Endothelial cell (in vitro differentiated cells): ENCODE measurements at regions not wholly inside any gene's neighbourhood (a gene's known extent, or its start where the extent isn't known, plus 50 kb on each side); places are given as distances from the start of the nearest gene placed in this dataset.

ENCODE experiments used
- DNase-seq: peaks from one replicate; pipeline ENCODE4 v3.0.0; 2021; ENCODE audit warnings: low spot score
- H3K27ac Mint-ChIP-seq: one replicate; pipeline ENCODE4 v1.8.0; 2021; ENCODE audit warnings: mixed read lengths, inconsistent platforms; ENCODE audit not compliant: unreplicated experiment
- H3K27me3 Mint-ChIP-seq: one replicate; pipeline ENCODE4 v1.8.0; 2021; ENCODE audit warnings: mild to moderate bottlenecking, moderate library complexity, mixed read lengths, inconsistent platforms; ENCODE audit not compliant: unreplicated experiment
- H3K36me3 Mint-ChIP-seq: one replicate; pipeline ENCODE4 v1.8.0; 2021; ENCODE audit warnings: mild to moderate bottlenecking, low read depth, mixed read lengths, inconsistent platforms; ENCODE audit not compliant: unreplicated experiment
- H3K4me1 Mint-ChIP-seq: one replicate; pipeline ENCODE4 v1.8.0; 2021; ENCODE audit warnings: mild to moderate bottlenecking, mixed read lengths, inconsistent platforms; ENCODE audit not compliant: unreplicated experiment
- H3K4me3 Mint-ChIP-seq: one replicate; pipeline ENCODE4 v1.8.0; 2021; ENCODE audit warnings: mild to moderate bottlenecking, mixed read lengths, inconsistent platforms; ENCODE audit not compliant: unreplicated experiment
- H3K9me3 Mint-ChIP-seq: one replicate; pipeline ENCODE4 v1.8.0; 2021; ENCODE audit warnings: mixed read lengths, inconsistent platforms; ENCODE audit not compliant: unreplicated experiment
- TF ChIP-seq, protein P1 (sequence below): fragments of 200-600 bp; sonication (generic); IDR thresholded peaks from one replicate; pipeline ENCODE4 v1.5.0; 2021; ENCODE audit warnings: antibody characterized with exemption; ENCODE audit not compliant: unreplicated experiment

DNA sequence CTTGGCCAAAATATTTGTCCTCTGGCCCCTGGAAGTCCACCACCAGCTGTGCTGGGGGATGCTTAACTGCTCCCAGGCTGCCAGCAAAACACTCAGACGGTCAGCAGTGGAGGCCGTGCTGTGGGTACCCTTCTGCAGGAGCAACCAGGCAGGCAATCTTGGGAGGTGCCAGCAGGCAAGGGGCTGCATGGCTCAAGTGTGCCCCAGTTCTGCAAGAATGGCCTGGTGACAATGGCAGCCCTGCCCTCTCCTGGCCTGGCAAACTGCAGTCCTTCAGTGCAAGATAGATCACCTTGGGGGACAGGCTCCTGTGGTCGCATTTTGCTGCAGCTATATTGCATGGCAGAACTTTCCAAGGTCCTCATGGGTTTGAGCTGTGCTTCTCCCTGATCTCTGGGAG is 728.3 kb downstream of the TMTC2 start:
- no peaks in the 10 kb centered on the region for H3K4me1 Mint-ChIP-seq
- TF ChIP-seq, protein P1, sequence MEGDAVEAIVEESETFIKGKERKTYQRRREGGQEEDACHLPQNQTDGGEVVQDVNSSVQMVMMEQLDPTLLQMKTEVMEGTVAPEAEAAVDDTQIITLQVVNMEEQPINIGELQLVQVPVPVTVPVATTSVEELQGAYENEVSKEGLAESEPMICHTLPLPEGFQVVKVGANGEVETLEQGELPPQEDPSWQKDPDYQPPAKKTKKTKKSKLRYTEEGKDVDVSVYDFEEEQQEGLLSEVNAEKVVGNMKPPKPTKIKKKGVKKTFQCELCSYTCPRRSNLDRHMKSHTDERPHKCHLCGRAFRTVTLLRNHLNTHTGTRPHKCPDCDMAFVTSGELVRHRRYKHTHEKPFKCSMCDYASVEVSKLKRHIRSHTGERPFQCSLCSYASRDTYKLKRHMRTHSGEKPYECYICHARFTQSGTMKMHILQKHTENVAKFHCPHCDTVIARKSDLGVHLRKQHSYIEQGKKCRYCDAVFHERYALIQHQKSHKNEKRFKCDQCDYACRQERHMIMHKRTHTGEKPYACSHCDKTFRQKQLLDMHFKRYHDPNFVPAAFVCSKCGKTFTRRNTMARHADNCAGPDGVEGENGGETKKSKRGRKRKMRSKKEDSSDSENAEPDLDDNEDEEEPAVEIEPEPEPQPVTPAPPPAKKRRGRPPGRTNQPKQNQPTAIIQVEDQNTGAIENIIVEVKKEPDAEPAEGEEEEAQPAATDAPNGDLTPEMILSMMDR, result no peak
- no peak overlapping the region for H3K4me3 Mint-ChIP-seq
- no peak overlapping the region for H3K27ac Mint-ChIP-seq
- no peaks in the 10 kb centered on the region for H3K36me3 Mint-ChIP-seq
- no peaks in the 10 kb centered on the region for H3K9me3 Mint-ChIP-seq
- no peak for DNase-seq
- no peaks in the 10 kb centered on the region for H3K27me3 Mint-ChIP-seq

DNA sequence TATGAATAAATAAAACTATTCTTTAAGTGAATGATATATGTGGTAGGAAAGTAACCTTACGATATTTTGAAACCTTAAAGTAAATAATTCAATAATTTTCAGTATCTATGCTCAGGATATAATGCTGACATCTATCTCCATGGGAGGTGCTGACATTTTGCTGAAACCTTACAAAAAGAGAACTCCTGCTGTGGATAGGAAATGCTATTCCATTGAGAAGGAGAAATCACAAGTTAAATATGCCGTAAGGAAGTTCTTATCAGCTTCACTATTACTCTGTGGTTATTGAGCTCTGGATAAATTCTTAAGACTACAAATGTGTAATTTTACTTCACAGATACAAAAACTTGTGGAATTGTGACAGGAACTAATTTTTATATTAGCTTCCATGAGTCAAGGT is 722.1 kb downstream of the TMTC2 start:
- no peaks in the 10 kb centered on the region for H3K4me1 Mint-ChIP-seq
- H3K27me3 Mint-ChIP-seq, result no peaks in the 10 kb centered on the region
- TF ChIP-seq, protein P1, result no peak
- H3K9me3 Mint-ChIP-seq, result no peaks in the 10 kb centered on the region
- DNase-seq, result no peak
- no peaks in the 10 kb centered on the region for H3K36me3 Mint-ChIP-seq
- no peak overlapping the region for H3K27ac Mint-ChIP-seq
- H3K4me3 Mint-ChIP-seq, result no peak overlapping the region

DNA sequence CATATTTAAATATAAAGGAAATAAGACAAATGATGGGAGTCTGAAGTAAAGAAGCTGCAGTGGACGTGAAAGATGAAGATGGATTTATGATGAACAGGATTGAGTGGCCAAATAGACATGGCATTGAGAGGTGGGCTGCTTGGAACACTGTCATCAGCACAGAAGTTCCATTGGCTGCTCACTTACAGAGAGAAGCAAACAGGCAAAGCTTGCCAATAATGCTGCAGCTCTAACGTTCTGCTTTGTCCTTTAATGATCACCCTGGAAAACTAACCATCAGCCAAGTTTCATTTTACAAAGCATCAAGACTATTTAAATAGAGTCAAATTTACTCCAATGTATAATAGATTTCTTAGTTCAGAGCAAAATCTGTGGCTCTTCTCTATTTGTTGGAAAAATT is 721.4 kb downstream of the TMTC2 start:
- TF ChIP-seq, protein P1, result no peak
- Mint-ChIP-seq H3K27me3 (no peaks in the 10 kb centered on the region), H3K9me3 (no peaks in the 10 kb centered on the region), H3K4me3 (no peak overlapping the region), H3K27ac (no peak overlapping the region), H3K36me3 (no peaks in the 10 kb centered on the region), H3K4me1 (no peaks in the 10 kb centered on the region)
- no peak for DNase-seq

DNA sequence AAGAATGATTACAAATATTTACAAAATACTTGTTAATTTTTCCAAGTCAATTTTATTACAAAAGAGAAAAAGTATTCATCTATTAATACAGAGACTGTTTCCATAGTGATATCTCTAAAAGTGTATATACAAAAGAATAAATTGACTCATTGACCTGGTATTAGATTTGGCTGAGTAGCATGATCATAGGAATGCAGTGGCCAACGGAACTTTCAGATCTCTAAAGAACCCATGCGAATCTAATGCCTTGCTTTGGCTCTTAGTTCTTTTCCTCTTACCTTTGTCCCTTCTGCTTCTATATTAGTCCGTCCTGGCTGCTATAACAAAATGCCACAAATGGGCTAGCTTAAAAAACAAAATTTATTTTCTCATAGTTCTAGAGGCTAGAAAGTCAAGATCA is 717.8 kb downstream of the TMTC2 start:
- H3K27ac Mint-ChIP-seq, result no peak overlapping the region
- no peak overlapping the region for H3K4me3 Mint-ChIP-seq
- H3K9me3 Mint-ChIP-seq, result no peaks in the 10 kb centered on the region
- no peak for DNase-seq
- H3K27me3 Mint-ChIP-seq, result no peaks in the 10 kb centered on the region
- TF ChIP-seq, protein P1, result no peak
- H3K36me3 Mint-ChIP-seq, result no peaks in the 10 kb centered on the region
- no peaks in the 10 kb centered on the region for H3K4me1 Mint-ChIP-seq

DNA sequence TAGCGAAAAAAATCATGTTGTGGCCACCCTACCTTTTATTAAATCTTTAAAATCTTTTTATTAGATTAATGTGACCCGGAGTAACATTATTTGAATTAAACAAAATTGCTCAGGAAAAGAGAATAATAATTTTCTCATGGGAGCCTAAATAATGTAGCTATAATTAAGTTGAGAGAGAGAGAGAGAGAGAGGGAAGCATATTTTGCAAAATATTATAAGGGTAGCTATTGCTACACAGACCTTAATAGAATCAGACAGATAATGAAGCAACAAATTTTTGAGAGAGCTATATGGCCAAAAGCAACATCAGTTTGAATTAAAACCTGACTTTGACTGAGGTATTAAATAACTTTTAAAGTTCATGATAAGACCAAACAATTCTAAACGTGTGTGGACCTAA is 703.5 kb downstream of the TMTC2 start:
- Mint-ChIP-seq H3K9me3 (no peaks in the 10 kb centered on the region), H3K4me3 (no peak overlapping the region), H3K27me3 (no peaks in the 10 kb centered on the region), H3K4me1 (peaks cover 7% of the 10 kb centered on the region), H3K36me3 (peaks cover 3% of the 10 kb centered on the region), H3K27ac (no peak overlapping the region)
- TF ChIP-seq, protein P1, result no peak
- no peak for DNase-seq
